ENCODE measurements at regions not wholly inside any gene's neighbourhood (a gene's known extent, or its start where the extent isn't known, plus 50 kb on each side); places are given as distances from the start of the nearest gene placed in this dataset.

- DNase-seq (ENCODE audit: low read depth), result no peak
These were observed 244.2 kb upstream of the MEF2C start for GRCh38 chr5:89127191-89127590.

- no peak for DNase-seq (ENCODE audit: low read depth)
These were observed 242.4 kb upstream of the MEF2C start for GRCh38 chr5:89125372-89125771.

DNA sequence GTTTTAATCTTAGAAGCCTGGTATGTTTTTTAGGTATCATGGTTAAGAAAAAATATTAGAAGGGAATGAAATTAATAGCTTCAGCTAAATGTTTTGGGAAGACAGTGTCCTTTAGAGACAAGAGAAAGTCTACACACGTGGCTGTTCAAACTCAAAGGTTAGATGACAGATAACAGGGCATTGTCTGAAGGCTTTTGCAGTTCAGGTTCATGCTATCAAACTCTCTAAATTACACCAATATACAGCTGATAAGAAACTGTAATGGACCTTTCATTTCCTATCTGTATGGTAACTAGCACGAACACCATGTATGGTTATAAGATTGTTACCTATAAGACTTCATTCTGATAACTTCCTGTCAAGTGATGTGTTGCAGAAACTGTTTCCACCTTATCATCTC is 240.6 kb upstream of the MEF2C start:
- no peak for DNase-seq (ENCODE audit: low read depth)

DNA sequence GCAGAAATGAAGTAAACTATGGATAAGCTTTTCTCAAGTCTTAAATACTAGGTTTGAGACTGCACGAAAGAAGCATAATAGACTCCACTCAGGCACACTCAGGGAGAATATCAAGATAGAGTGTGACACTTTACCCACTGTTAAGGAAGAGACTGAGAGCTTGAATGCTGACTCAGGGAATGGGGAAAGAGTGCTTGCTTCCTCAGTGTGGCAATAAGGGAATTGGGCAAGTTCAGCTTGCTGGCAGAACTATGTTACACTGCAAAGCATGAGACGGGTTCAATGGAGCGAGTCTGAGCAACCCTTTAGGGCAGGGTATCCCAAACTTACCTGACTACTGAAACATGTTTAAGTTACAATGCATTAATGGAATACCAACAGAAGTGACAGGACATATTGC is 237.7 kb upstream of the MEF2C start:
- DNase-seq (ENCODE audit: low read depth), result no peak

DNA sequence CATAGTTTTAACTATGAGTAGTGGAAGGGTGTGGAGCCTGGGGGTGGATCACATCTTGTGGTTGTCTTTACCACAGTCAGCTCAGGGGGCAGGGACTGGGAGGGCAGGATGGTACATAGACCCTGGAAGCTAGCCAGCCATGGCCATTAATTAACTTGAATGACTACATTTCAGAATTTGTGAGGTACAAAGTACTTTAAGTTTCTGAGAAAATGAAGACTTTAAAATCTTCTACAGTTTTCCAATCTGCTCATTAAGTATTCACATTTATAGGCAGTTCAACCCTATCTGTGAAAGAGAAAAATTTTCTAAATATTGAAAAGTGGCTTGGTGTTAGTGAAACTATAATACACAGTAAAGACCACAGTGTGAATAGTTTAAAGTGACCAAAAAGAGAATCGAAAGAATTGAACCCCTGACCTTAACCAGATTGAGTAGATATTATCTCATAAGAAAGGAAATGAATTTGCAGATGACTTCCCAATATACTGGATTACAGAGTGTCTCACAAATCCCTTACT is 234.2 kb upstream of the MEF2C start:
- DNase-seq (ENCODE audit: low read depth), result no peak

GRCh38 chr5:89110916-89111646 is 228.1 kb upstream of the MEF2C start:
- no peak for DNase-seq (ENCODE audit: low read depth)

GRCh38 chr5:89106480-89106879 is 223.5 kb upstream of the MEF2C start:
- no peak for DNase-seq (ENCODE audit: low read depth)

DNA sequence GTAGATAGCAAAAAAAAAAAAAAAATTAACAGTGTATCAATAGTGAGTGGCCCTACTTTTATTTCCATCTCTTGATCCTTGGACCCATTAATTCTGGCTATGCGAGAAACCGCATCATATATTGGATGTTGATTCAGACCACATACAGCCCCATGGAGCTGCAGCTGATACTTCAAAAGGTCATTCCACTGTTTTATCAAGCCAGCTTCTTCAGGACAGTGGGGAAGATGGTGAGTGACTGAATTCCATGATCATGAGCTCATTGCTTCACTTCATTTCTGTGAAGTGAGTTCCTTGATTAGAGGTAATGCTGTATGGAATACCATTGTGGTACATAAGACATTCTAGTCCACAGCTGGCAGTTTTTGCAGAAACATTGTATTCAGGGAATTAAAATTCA is 222.9 kb upstream of the MEF2C start:
- DNase-seq (ENCODE audit: low read depth), result no peak

- DNase-seq (ENCODE audit: low read depth), result no peak
These were observed 222.2 kb upstream of the MEF2C start for GRCh38 chr5:89105171-89105695.

DNA sequence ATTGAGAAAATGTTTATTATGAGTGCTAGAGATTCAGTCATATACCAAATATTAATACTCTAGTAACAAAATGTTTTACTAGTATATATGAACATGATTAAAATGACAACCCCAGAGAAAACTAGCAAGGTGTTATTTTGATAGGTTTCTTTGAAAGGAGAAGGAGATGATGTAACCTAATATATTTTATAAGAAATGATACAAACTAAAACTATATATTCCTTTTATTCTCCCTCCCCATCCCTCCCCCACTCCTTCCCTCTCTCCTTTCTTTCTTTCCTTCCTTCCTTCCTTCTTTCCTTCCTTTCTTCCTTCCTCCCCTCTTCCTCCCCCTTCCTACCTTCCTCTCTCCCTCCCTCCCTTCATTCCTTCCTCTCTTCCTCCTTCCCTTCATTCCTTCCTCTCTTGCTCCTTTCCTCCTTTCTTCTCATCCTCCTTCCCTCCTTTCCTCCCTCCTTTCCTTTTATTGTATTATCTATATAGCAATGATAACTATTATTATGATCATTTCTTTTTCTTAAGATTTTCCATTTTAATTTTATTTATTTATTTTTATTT is 215.3 kb upstream of the MEF2C start:
- no peak for DNase-seq (ENCODE audit: low read depth)

DNA sequence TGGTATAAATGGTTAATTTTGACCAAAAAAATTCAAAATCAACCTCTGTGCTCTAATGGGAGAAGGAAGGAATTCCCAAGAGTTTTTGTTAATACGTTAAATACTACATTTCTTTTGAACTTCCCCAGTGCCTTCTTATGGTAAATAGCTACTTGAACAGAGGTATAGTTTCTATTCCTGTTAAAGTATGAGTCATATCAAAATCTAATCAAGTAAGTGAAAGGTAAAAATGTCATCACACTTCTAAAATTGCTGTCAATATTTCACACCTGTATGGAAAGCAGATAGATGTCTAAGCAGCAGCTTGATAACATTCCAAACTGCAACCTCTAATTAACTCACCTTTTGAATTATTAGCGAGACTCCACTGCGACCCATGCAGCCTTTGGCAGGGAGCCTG is 214.1 kb upstream of the MEF2C start:
- no peak for DNase-seq (ENCODE audit: low read depth)

DNA sequence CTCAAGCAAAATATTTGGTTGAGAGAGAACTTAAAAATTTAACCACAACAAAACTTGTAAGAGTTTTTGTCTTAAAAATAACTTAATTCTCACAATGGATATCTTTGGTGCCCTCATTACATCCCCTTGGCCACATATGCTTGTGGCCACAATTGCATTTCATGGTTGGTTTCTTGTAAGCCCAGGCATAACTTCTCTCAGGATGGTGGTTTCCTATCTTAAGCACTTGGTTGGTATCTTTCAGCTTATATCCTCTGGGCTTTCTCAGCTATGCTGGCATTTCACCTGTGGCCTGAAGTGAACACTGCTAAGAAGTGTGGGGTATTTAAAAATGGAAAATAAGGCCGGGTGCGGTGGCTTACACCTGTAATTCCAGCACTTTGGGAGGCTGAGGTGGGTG is 212.4 kb upstream of the MEF2C start:
- DNase-seq (ENCODE audit: low read depth), result no peak

DNA sequence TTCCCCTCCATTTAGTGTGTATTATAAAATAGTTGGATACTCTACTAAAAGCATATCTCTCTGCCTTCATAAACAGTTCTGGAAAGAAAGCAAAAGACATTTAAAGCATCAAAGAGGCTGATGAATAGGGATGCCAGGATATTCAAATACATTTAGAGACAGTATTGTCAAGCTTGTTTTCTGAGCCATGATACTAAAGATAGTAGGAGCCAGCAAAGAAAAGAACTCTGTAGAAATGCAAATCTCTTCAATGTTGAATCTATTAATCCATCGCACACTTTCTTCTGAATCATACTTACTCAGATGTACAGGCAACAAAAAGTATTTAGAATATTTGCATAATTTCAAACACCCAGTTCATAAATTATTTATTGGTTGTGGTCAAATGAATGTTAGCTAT is 207.1 kb upstream of the MEF2C start:
- no peak for DNase-seq (ENCODE audit: low read depth)

- DNase-seq (ENCODE audit: low read depth), result no peak
These were observed 204.8 kb upstream of the MEF2C start for GRCh38 chr5:89087551-89088318.

DNA sequence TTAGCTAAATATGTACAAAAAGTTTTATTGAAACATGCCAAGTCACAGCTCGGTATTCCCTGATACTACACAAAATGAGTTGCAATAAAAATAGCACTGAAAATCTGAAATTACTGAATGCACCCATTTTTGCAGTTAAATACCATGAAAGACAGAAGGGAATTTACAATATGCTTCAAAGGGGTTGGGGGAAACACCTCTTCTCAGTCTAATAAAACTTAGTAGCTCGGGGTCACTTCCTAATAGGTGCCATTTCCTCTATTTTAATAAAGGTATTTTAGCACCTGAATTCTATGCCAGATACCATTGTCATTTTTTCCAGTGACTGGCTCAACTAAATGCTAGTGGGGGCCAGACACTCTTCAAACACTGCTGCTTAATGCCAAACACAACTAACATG is 204.1 kb upstream of the MEF2C start:
- no peak for DNase-seq (ENCODE audit: low read depth)

DNA sequence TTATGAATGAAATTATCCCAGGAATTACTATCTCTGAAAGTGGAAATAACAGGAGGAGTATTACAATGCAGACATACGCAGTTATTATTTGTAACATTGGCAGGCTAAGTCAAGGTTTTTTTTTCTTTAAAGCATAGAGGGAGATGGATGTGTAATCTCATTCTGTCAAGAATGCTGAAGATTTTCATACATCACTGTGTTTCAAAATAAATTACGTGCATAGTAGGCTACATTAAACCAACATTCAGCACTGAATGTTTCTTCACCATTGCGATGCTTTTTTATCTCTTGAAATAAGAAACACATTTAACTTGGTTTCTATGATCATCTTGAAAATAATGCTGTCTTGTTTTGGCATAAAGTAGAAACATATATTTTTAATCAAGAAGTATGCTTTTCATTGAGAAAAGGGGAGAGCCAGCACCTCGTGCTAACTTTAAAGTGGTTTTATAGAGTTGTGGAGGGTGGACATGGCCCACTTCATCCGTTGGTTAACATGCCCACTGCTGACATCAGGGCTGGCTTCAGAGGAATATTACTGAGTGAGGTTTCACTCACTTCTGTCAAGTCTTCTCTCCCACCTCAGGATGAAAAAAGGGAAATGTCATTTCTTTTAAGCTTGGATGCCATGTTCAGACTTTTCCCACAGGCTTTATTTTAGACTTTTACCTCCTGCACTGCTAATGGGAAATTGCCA is 203.6 kb upstream of the MEF2C start:
- DNase-seq (ENCODE audit: low read depth), result no peak

GRCh38 chr5:89083791-89084190 is 200.8 kb upstream of the MEF2C start:
- no peak for DNase-seq (ENCODE audit: low read depth)

GRCh38 chr5:89081360-89081759 is 198.4 kb upstream of the MEF2C start:
- no peak for DNase-seq (ENCODE audit: low read depth)

DNA sequence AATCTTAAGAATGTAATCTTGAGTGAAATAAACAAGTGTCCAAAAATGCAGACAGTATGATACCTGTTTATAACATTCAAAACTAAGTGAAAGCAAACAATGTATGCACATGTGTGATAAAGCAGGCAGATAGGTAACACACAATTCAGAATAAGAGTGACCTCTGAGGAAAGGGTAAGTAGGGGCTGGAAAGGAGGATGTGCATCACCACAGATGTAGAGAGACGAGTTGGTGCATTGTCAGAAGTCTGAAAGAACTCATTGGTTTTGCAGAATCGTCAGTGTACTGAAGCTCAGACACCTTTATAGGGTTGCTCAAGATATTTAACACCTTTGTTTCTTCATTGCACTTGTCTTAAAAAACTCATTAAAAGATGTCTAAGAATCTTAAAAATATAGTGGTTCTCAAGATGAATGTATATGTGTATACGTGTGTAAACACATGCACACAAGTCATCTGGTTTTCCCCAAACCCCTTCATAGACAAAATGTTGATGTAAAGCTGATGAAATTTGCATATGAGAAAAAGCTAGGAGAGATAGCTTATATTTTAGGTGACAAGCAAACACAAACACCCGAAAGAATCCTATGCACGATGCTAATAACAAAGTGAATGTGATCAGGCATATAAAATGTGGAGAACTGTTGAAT is 197.6 kb upstream of the MEF2C start:
- DNase-seq (ENCODE audit: low read depth), result no peak

- no peak for DNase-seq (ENCODE audit: low read depth)
These were observed 190.1 kb upstream of the MEF2C start for GRCh38 chr5:89072842-89073672.

DNA sequence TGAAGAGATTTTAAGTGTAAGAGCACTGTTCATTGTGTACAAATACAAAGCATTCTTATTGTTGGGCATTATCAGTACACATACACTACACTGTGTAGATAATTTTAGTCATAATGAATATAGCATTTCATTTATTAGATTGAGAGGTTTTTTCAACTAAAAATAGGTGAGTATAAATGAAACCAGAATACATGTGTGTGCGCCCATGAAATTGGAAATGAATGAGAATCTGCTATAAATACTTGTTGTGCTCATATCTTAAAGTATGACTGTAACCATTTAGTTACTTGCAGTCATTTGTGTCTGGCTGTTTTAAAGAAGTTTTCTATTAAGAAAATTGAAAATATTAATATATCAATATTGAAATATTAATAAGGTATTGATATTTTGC is 189.0 kb upstream of the MEF2C start:
- no peak for DNase-seq (ENCODE audit: low read depth)
